Smooth muscle cell (in vitro differentiated cells): ENCODE measurements at regions not wholly inside any gene's neighbourhood (a gene's known extent, or its start where the extent isn't known, plus 50 kb on each side); places are given as distances from the start of the nearest gene placed in this dataset.

Experiments
- DNase-seq: peaks from one replicate; lab custom pipeline; 2025; ENCODE audit not compliant: unreplicated experiment; lab: John Stamatoyannopoulos, UW
- H2AFZ ChIP-seq: fragments of 200-600 bp; sonication (generic); 2 replicates; pipeline ENCODE4 v1.6.0; 2016; ENCODE audit warnings: antibody characterized with exemption, low read depth, mild to moderate bottlenecking
- H3F3A ChIP-seq: fragments of 200-600 bp; sonication (generic); 2 replicates; pipeline ENCODE4 v1.6.0; 2017; ENCODE audit warnings: antibody characterized with exemption, low read depth
- H3K27ac ChIP-seq: fragments of 200-600 bp; sonication (generic); 2 replicates; pipeline ENCODE4 v1.5.1; 2016; ENCODE audit warnings: low read depth, mild to moderate bottlenecking
- H3K27me3 ChIP-seq: fragments of 200-600 bp; sonication (generic); 2 replicates; pipeline ENCODE4 v1.6.1; 2016; ENCODE audit warnings: low read depth, mild to moderate bottlenecking
- H3K36me3 ChIP-seq: fragments of 200-600 bp; sonication (generic); 2 replicates; pipeline ENCODE4 v1.5.1; 2016; ENCODE audit warnings: low read depth
- H3K4me1 ChIP-seq: fragments of 200-600 bp; sonication (generic); 2 replicates; pipeline ENCODE4 v1.5.1; 2016; ENCODE audit warnings: low read depth
- H3K4me2 ChIP-seq: fragments of 200-600 bp; sonication (generic); 2 replicates; pipeline ENCODE4 v1.6.0; 2016; ENCODE audit warnings: mild to moderate bottlenecking
- H3K4me3 ChIP-seq: fragments of 200-600 bp; sonication (generic); 2 replicates; pipeline ENCODE4 v1.5.1; 2016; ENCODE audit warnings: mild to moderate bottlenecking
- H3K79me2 ChIP-seq: fragments of 200-600 bp; sonication (generic); 2 replicates; pipeline ENCODE4 v1.6.0; 2016; ENCODE audit warnings: low read depth, mild to moderate bottlenecking
- H3K9ac ChIP-seq: fragments of 200-600 bp; sonication (generic); 2 replicates; pipeline ENCODE4 v1.6.0; 2016; ENCODE audit warnings: low read depth
- H3K9me3 ChIP-seq: fragments of 200-600 bp; sonication (generic); replicated peaks from 2 replicates; pipeline ENCODE4 v1.5.1; 2016; ENCODE audit warnings: low read depth
- H4K20me1 ChIP-seq: fragments of 200-600 bp; sonication (generic); 2 replicates; pipeline ENCODE4 v1.6.0; 2016; ENCODE audit warnings: low read depth
- CTCF ChIP-seq: fragments of 200-600 bp; sonication (generic); IDR thresholded peaks from 2 replicates; pipeline ENCODE4 v1.5.1; 2017; ENCODE audit warnings: borderline replicate concordance, mild to moderate bottlenecking, antibody characterized with exemption; ENCODE audit not compliant: insufficient read depth, poor library complexity, severe bottlenecking
- whole genome bisulfite sequencing: methylation state at CpG from one replicate; pipeline ENCODE4 v1.1.7; 2016; ENCODE audit warnings: low lambda C conversion rate; 5-methylcytosine and 5-hydroxymethylcytosine counted together

GRCh38 chr4:179415847-179416223, 1973.6 kb upstream of the AGA start:
- no peaks in the 10 kb centered on the region for H3K36me3 ChIP-seq
- peaks cover 4% of the 10 kb centered on the region for H3K4me1 ChIP-seq
- no peaks in the 10 kb centered on the region for H4K20me1 ChIP-seq
- H3K27ac ChIP-seq = no peak overlapping the region
- H3K9me3 ChIP-seq = no peaks in the 10 kb centered on the region
- no peaks in the 10 kb centered on the region for H3K79me2 ChIP-seq
- no peaks in the 10 kb centered on the region for H3F3A ChIP-seq
- no peak overlapping the region for H2AFZ ChIP-seq
- no peaks in the 10 kb centered on the region for H3K27me3 ChIP-seq
- no peak for TF ChIP-seq CTCF
- DNase-seq = no peak
- H3K4me3 ChIP-seq = no peak overlapping the region
- no peak overlapping the region for H3K4me2 ChIP-seq
- no peak overlapping the region for H3K9ac ChIP-seq
- 61% methylated on average over 1 of the region's 1 CpG for WGBS

- Histone ChIP-seq H3K79me2 (no peaks in the 10 kb centered on the region), H3K9ac (no peak overlapping the region), H3K27ac (no peak overlapping the region), H3K4me1 (peaks cover 4% of the 10 kb centered on the region), H3K9me3 (no peaks in the 10 kb centered on the region), H4K20me1 (no peaks in the 10 kb centered on the region), H3K4me3 (no peak overlapping the region), H2AFZ (no peak overlapping the region), H3K4me2 (no peak overlapping the region), H3F3A (no peaks in the 10 kb centered on the region), H3K36me3 (no peaks in the 10 kb centered on the region), H3K27me3 (no peaks in the 10 kb centered on the region)
- 73% methylated on average over 2 of the region's 2 CpGs for WGBS
- no peak for TF ChIP-seq CTCF
- no peak for DNase-seq
Measured at GRCh38 chr4:179417357-179417756, 1975.1 kb upstream of the AGA start.

GRCh38 chr4:179437962-179438361, 1995.7 kb upstream of the AGA start:
- no peak for TF ChIP-seq CTCF
- no peak overlapping the region for H3K4me3 ChIP-seq
- no peak overlapping the region for H2AFZ ChIP-seq
- WGBS = 91% methylated on average over 4 of the region's 4 CpGs
- no peaks in the 10 kb centered on the region for H4K20me1 ChIP-seq
- no peaks in the 10 kb centered on the region for H3K4me1 ChIP-seq
- no peak for DNase-seq
- no peak overlapping the region for H3K27ac ChIP-seq
- no peaks in the 10 kb centered on the region for H3F3A ChIP-seq
- H3K4me2 ChIP-seq = no peak overlapping the region
- no peak overlapping the region for H3K9ac ChIP-seq
- H3K27me3 ChIP-seq = no peaks in the 10 kb centered on the region
- H3K79me2 ChIP-seq = no peaks in the 10 kb centered on the region
- H3K9me3 ChIP-seq = no peaks in the 10 kb centered on the region
- no peaks in the 10 kb centered on the region for H3K36me3 ChIP-seq

GRCh38 chr4:179441596-179441995, 1999.4 kb upstream of the AGA start:
- no peaks in the 10 kb centered on the region for H3F3A ChIP-seq
- H3K79me2 ChIP-seq = no peaks in the 10 kb centered on the region
- no peak overlapping the region for H2AFZ ChIP-seq
- no peak overlapping the region for H3K4me2 ChIP-seq
- H3K9me3 ChIP-seq = no peaks in the 10 kb centered on the region
- no peaks in the 10 kb centered on the region for H3K27me3 ChIP-seq
- no peaks in the 10 kb centered on the region for H4K20me1 ChIP-seq
- no peaks in the 10 kb centered on the region for H3K4me1 ChIP-seq
- no peaks in the 10 kb centered on the region for H3K36me3 ChIP-seq
- DNase-seq = no peak
- H3K4me3 ChIP-seq = no peak overlapping the region
- no peak for TF ChIP-seq CTCF
- 69% methylated on average over 1 of the region's 1 CpG for WGBS
- no peak overlapping the region for H3K9ac ChIP-seq
- no peak overlapping the region for H3K27ac ChIP-seq
